ENCODE measurements at regions not wholly inside any gene's neighbourhood (a gene's known extent, or its start where the extent isn't known, plus 50 kb on each side); places are given as distances from the start of the nearest gene placed in this dataset.

GRCh38 chr18:22040533-22040932 is 128.9 kb upstream of the GATA6 start:
- POLR2A ChIA-PET, result no interaction called here
- in situ Hi-C loops (cut with HindIII; ENCODE audit: low pct_unique_long_range_greater_than_20kb, low sequenced_read_pairs), result no loop called here
- Histone ChIP-seq H3K27ac (ENCODE audit: low read length) (no peak overlapping the region), H3K36me3 (ENCODE audit: control insufficient read depth, insufficient read depth, low read length) (no peaks in the 10 kb centered on the region), H3K27me3 (ENCODE audit: control insufficient read depth, insufficient read depth, low read length) (no peaks in the 10 kb centered on the region), H3K4me1 (ENCODE audit: control insufficient read depth, insufficient read depth, low read length) (no peaks in the 10 kb centered on the region), H3K4me3 (ENCODE audit: low read depth in 2 of 2, low read length in 2 of 2) (no peak overlapping the region), H3K9me3 (ENCODE audit: control insufficient read depth, insufficient read depth, low read depth, low read length) (no peaks in the 10 kb centered on the region)
- intact Hi-C loops (cut with micrococcal nuclease; ENCODE audit: unreplicated experiment), result no loop called here
- BruUV-seq (replicated peaks), result no TSS peak
- no peak for DNase-seq (ENCODE audit: low read depth, low spot score)
- TF ChIP-seq CTCF (IDR thresholded peaks at IDR 0.05) (no peak), POLR2AphosphoS5 (IDR thresholded peaks at IDR 0.05; ENCODE audit: low read depth, low read length) (no peak), SIN3A (IDR thresholded peaks at IDR 0.05; ENCODE audit: borderline replicate concordance, insufficient read depth, low read depth, low read length) (no peak), REST (IDR thresholded peaks at IDR 0.05; ENCODE audit: insufficient read depth in 1 of 2, low read depth in 2 of 2, low read length in 1 of 2) (no peak), TCF7L2 (IDR thresholded peaks at IDR 0.05; ENCODE audit: low read depth, low read length) (no peak)
- CTCF ChIA-PET, result no interaction called here
- no peak for ATAC-seq

GRCh38 chr18:22043837-22044236 is 125.6 kb upstream of the GATA6 start:
- no peak overlapping the region for H3K4me3 ChIP-seq (ENCODE audit: low read depth in 2 of 2, low read length in 2 of 2)
- no peaks in the 10 kb centered on the region for H3K36me3 ChIP-seq (ENCODE audit: control insufficient read depth, insufficient read depth, low read length)
- no peaks in the 10 kb centered on the region for H3K27me3 ChIP-seq (ENCODE audit: control insufficient read depth, insufficient read depth, low read length)
- no peaks in the 10 kb centered on the region for H3K4me1 ChIP-seq (ENCODE audit: control insufficient read depth, insufficient read depth, low read length)
- TF ChIP-seq CTCF (IDR thresholded peaks at IDR 0.05) (no peak), POLR2AphosphoS5 (IDR thresholded peaks at IDR 0.05; ENCODE audit: low read depth, low read length) (no peak)
- in situ Hi-C loops (cut with HindIII; ENCODE audit: low pct_unique_long_range_greater_than_20kb, low sequenced_read_pairs), result no loop called here
- POLR2A ChIA-PET, result no interaction called here
- DNase-seq (ENCODE audit: low read depth, low spot score), result no peak
- intact Hi-C loops (cut with micrococcal nuclease; ENCODE audit: unreplicated experiment), result no loop called here
- CTCF ChIA-PET, result no interaction called here
- no peak for ATAC-seq
- H3K27ac ChIP-seq (ENCODE audit: low read length), result no peak overlapping the region
- BruUV-seq (replicated peaks), result no TSS peak
- no peaks in the 10 kb centered on the region for H3K9me3 ChIP-seq (ENCODE audit: control insufficient read depth, insufficient read depth, low read depth, low read length)

Data from Panc1 (cell line).